ENCODE measurements at regions not wholly inside any gene's neighbourhood (a gene's known extent, or its start where the extent isn't known, plus 50 kb on each side); places are given as distances from the start of the nearest gene placed in this dataset.

DNA sequence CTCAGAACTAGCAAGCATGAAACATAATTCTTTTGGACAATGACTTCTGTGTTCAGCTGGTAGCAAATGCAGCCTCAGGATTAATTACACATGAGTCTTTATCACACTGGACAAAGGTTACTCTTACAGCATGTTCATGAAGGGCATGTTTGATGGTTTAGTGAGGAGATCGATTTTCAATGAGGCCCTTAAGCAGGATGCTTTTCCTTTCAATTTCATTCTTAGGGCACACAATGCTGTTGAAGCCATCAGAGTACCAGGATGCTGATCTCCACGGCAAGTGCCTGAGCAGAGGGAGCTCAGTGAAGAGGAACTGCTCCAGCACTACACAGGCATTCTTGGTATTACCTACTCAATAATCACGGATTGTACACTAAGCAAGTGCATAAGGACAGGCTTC is 542.0 kb downstream of the SNAPC1 start:
- no peak overlapping the region for H3K4me3 ChIP-seq (ENCODE audit: low read depth, low read length)
- TF ChIP-seq, protein P1, sequence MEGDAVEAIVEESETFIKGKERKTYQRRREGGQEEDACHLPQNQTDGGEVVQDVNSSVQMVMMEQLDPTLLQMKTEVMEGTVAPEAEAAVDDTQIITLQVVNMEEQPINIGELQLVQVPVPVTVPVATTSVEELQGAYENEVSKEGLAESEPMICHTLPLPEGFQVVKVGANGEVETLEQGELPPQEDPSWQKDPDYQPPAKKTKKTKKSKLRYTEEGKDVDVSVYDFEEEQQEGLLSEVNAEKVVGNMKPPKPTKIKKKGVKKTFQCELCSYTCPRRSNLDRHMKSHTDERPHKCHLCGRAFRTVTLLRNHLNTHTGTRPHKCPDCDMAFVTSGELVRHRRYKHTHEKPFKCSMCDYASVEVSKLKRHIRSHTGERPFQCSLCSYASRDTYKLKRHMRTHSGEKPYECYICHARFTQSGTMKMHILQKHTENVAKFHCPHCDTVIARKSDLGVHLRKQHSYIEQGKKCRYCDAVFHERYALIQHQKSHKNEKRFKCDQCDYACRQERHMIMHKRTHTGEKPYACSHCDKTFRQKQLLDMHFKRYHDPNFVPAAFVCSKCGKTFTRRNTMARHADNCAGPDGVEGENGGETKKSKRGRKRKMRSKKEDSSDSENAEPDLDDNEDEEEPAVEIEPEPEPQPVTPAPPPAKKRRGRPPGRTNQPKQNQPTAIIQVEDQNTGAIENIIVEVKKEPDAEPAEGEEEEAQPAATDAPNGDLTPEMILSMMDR (IDR thresholded peaks at IDR 0.05; ENCODE audit: insufficient read depth, low read length): no peak
- no peak for DNase-seq (ENCODE audit: low read depth)

DNA sequence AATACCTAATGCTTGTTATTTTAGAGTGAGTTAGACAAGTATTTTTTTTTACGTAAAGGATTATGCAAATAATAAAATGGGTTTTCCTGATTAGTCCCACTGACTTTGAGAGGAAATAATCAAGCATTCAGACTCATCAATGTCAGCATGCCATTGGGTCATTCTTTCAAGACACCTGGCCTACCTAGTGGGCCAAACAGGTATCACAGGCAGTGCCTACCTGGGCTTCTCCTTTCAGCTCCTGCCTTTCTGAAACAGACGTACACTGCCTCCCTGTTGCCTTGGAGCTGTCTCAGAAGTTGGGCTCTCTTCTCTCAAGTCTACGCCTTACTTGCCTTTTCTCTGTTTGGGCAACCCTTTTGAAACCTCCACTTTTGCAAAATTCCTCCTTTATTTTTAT is 545.6 kb downstream of the SNAPC1 start:
- no peak overlapping the region for H3K4me3 ChIP-seq (ENCODE audit: low read depth, low read length)
- DNase-seq (ENCODE audit: low read depth): no peak
- TF ChIP-seq, protein P1 (IDR thresholded peaks at IDR 0.05; ENCODE audit: insufficient read depth, low read length): no peak

DNA sequence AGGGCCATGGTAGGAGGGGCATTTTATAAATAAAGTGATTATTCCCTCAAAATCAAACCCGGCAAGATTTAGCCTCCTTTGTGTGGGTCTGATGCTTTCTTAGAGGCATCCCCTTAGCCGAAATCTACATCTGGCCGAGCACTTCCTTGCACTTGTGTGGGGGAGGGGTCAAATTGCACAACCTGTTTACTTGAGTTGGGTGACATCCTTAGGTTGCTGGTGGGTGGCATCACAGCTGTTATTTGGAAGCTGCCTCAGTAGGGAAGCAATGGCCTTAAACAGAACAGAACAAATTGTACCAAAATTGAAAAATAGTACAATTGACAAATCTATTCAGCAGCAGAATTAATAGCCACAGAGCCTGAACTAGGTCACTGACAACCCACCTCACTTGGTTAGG is 546.1 kb downstream of the SNAPC1 start:
- DNase-seq (ENCODE audit: low read depth): no peak
- TF ChIP-seq, protein P1 (IDR thresholded peaks at IDR 0.05; ENCODE audit: insufficient read depth, low read length): no peak
- H3K4me3 ChIP-seq (ENCODE audit: low read depth, low read length): no peak overlapping the region

DNA sequence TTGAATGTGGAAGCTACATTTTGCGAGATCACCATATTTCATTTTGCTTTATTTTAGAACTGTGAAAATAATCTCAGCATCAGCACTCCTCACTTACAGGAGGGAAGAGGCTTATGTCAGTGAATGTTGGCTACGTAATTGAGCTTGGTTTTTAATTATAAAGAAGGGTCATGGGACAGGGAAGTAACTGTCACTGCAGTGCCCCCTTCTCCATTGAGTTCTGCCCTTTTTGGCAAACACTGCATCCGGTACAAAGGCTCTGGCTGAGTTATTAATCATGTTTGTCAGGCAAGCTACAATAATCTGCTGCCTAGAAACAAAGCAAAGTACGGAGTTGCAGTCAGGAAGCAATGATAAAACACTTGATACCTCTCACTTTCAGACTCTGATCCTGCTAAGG is 546.7 kb downstream of the SNAPC1 start:
- H3K4me3 ChIP-seq (ENCODE audit: low read depth, low read length): no peak overlapping the region
- DNase-seq (ENCODE audit: low read depth): no peak
- TF ChIP-seq, protein P1 (IDR thresholded peaks at IDR 0.05; ENCODE audit: insufficient read depth, low read length): no peak

DNA sequence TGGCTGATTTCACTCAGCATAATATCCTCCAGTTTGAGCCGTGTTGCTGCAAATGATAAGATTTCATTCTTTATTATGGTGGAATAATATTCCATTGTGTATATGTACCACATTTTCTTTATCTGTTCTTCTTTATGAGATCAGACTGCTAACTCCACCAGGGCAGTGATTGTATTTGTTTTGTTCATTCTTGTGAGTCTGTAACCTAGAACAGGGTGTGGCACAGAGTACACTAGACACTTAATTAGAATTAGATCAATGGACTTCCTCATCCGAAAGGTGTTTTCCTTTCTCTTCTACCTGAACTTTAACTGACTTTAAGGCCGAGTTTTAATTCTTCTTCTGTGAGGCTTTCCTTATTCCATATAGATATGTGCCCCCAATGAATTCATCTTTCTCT is 551.0 kb downstream of the SNAPC1 start:
- DNase-seq (ENCODE audit: low read depth): no peak
- no peak overlapping the region for H3K4me3 ChIP-seq (ENCODE audit: low read depth, low read length)
- TF ChIP-seq, protein P1 (IDR thresholded peaks at IDR 0.05; ENCODE audit: insufficient read depth, low read length): no peak

DNA sequence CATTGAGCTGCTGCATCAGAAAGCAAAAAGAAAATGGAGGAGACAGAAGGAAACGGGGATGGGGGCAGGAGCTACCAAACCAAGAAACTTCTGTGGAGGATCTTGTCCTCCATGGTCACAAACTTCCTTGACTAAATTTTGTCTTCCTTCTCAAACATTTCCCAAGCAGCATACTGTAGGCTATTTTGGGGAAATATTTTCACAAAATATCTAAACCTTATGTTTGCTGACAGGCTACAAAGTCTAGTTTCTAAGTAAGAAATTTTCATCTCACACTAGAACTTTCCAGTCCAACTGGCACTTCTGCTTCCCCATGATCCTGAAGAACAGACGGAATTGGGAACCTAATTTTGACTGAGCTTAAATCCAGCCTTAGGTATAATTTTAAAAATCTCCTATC is 552.0 kb downstream of the SNAPC1 start:
- DNase-seq (ENCODE audit: low read depth): no peak
- TF ChIP-seq, protein P1 (IDR thresholded peaks at IDR 0.05; ENCODE audit: insufficient read depth, low read length): no peak
- no peak overlapping the region for H3K4me3 ChIP-seq (ENCODE audit: low read depth, low read length)

DNA sequence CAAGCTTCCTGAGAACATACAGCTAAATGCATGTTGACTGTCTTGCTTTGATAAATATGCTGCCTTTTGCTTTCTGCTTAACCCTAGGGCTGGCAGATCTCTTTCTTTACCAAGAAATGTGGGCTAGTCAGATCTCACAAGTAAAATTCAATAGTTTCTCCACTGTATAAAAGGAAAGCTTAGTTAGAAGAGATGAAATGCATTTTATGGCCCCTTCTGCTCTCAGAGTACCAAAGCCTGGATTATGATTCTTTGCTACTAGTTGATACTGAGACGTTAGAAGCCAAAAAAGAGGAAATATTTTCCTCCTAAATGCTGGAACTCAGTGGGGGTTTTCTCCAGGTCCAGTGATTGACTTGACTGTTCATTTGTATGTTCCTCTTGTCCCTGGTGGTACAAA is 552.7 kb downstream of the SNAPC1 start:
- TF ChIP-seq, protein P1 (IDR thresholded peaks at IDR 0.05; ENCODE audit: insufficient read depth, low read length): no peak
- no peak for DNase-seq (ENCODE audit: low read depth)
- no peak overlapping the region for H3K4me3 ChIP-seq (ENCODE audit: low read depth, low read length)

Measured in fibroblast of the aortic adventitia (primary cell).